Endothelial cell (in vitro differentiated cells): ENCODE measurements at regions not wholly inside any gene's neighbourhood (a gene's known extent, or its start where the extent isn't known, plus 50 kb on each side); places are given as distances from the start of the nearest gene placed in this dataset.

Source experiments
- DNase-seq: peaks from one replicate; pipeline ENCODE4 v3.0.0; 2021; ENCODE audit warnings: low spot score
- H3K27ac Mint-ChIP-seq: one replicate; pipeline ENCODE4 v1.8.0; 2021; ENCODE audit warnings: mixed read lengths, inconsistent platforms; ENCODE audit not compliant: unreplicated experiment
- H3K27me3 Mint-ChIP-seq: one replicate; pipeline ENCODE4 v1.8.0; 2021; ENCODE audit warnings: mild to moderate bottlenecking, moderate library complexity, mixed read lengths, inconsistent platforms; ENCODE audit not compliant: unreplicated experiment
- H3K36me3 Mint-ChIP-seq: one replicate; pipeline ENCODE4 v1.8.0; 2021; ENCODE audit warnings: mild to moderate bottlenecking, low read depth, mixed read lengths, inconsistent platforms; ENCODE audit not compliant: unreplicated experiment
- H3K4me1 Mint-ChIP-seq: one replicate; pipeline ENCODE4 v1.8.0; 2021; ENCODE audit warnings: mild to moderate bottlenecking, mixed read lengths, inconsistent platforms; ENCODE audit not compliant: unreplicated experiment
- H3K4me3 Mint-ChIP-seq: one replicate; pipeline ENCODE4 v1.8.0; 2021; ENCODE audit warnings: mild to moderate bottlenecking, mixed read lengths, inconsistent platforms; ENCODE audit not compliant: unreplicated experiment
- H3K9me3 Mint-ChIP-seq: one replicate; pipeline ENCODE4 v1.8.0; 2021; ENCODE audit warnings: mixed read lengths, inconsistent platforms; ENCODE audit not compliant: unreplicated experiment
- CTCF ChIP-seq: fragments of 200-600 bp; sonication (generic); IDR thresholded peaks from one replicate; pipeline ENCODE4 v1.5.0; 2021; ENCODE audit warnings: antibody characterized with exemption; ENCODE audit not compliant: unreplicated experiment

- TF ChIP-seq CTCF = no peak
- no peaks in the 10 kb centered on the region for H3K27me3 Mint-ChIP-seq
- H3K4me3 Mint-ChIP-seq = no peak overlapping the region
- H3K4me1 Mint-ChIP-seq = no peaks in the 10 kb centered on the region
- no peaks in the 10 kb centered on the region for H3K36me3 Mint-ChIP-seq
- peaks cover 2% of the 10 kb centered on the region for H3K9me3 Mint-ChIP-seq
- DNase-seq = no peak
- H3K27ac Mint-ChIP-seq = no peak overlapping the region
Measured at GRCh38 chr1:185529673-185530072, 204.5 kb upstream of the HMCN1 start.

DNA sequence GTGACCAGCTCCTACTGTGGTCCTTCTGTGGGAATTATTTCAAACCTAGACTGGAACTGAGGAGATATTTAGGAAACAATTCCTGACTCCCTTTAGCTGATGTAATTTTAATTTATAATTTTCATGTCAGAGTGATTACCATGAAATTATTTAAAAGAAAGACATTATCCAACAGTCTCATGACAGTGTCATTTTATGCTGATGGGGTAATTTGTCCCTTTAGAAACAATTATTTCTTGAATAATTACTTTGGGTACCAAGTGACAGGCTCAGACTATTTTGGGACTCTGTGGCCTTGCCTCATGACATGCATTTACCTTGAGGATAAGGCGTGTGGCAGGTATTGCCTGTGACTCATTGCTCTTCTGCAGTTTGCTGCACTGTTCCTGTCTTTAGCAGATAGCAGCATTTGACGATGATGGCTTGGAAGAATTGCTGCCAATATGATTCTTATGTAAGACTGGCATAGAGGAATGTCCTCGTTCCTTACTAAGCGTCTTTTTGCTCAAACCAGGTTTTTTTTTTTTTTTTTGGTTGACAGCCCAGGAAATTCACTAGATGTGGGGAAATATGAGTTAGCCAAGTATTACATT is 206.0 kb upstream of the HMCN1 start:
- DNase-seq = no peak
- Mint-ChIP-seq H3K36me3 (no peaks in the 10 kb centered on the region), H3K4me3 (no peak overlapping the region), H3K27me3 (no peaks in the 10 kb centered on the region), H3K9me3 (peaks cover 6% of the 10 kb centered on the region), H3K4me1 (no peaks in the 10 kb centered on the region), H3K27ac (no peak overlapping the region)
- TF ChIP-seq CTCF = no peak

DNA sequence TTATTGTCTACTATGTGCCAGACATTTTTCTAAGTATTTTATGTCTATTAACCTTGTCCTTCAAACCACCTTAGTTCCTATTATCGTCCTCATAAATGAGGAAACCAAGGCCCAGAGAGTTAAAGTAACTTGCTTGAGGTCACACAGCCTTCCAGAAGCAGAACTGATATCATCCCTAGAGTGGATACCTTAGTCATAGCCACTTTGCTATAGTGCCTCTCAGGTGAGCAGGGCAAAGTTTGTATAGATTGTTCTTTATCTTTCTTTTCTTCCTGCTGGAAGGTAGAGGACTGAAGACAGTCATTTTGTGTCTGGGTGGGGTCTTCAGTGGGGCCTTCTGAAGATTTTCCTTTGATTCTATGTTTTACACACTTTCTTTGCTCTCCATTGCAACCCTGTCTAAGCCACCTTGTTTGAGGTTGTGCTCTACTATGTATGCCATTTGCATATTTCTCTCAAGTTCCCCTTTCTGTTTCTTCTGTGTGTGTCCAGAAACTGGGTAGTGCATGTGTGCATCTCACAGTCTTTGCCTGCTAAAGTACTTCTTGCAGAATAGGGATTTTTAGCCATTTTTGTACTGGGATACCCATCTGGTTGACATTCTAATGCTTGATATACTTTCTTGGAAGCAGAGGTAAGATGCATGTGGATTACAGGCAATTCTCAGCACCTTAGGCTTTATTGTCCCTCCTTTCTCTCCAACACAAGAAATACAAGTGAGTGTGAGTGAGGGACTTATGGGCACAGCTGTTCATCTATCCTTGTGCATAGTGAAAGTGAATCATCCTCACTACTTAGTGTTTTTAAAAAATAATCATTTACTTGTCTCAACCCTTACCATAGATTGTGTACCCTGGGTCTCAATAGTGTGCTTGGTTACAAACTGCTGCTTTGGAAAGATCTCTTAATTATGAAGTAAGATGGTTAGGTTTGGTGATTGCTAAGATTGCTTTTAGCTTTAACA is 207.6 kb upstream of the HMCN1 start:
- Mint-ChIP-seq H3K9me3 (peaks cover 6% of the 10 kb centered on the region), H3K36me3 (no peaks in the 10 kb centered on the region), H3K4me1 (no peaks in the 10 kb centered on the region), H3K27ac (no peak overlapping the region), H3K4me3 (no peak overlapping the region), H3K27me3 (no peaks in the 10 kb centered on the region)
- no peak for DNase-seq
- TF ChIP-seq CTCF = no peak

- no peaks in the 10 kb centered on the region for H3K27me3 Mint-ChIP-seq
- no peaks in the 10 kb centered on the region for H3K4me1 Mint-ChIP-seq
- no peak for TF ChIP-seq CTCF
- peaks cover 8% of the 10 kb centered on the region for H3K36me3 Mint-ChIP-seq
- no peak overlapping the region for H3K4me3 Mint-ChIP-seq
- no peak overlapping the region for H3K27ac Mint-ChIP-seq
- H3K9me3 Mint-ChIP-seq = peaks cover 16% of the 10 kb centered on the region
- DNase-seq = no peak
Measured at GRCh38 chr1:185520188-185520920, 203.3 kb upstream of the IVNS1ABP start.
